ENCODE measurements at regions not wholly inside any gene's neighbourhood (a gene's known extent, or its start where the extent isn't known, plus 50 kb on each side); places are given as distances from the start of the nearest gene placed in this dataset.
"Not testable (repeated sequence)": the region's sequence is repeated elsewhere in the genome, so short reads cannot be mapped to it uniquely, and the experiment has no call there.

DNA sequence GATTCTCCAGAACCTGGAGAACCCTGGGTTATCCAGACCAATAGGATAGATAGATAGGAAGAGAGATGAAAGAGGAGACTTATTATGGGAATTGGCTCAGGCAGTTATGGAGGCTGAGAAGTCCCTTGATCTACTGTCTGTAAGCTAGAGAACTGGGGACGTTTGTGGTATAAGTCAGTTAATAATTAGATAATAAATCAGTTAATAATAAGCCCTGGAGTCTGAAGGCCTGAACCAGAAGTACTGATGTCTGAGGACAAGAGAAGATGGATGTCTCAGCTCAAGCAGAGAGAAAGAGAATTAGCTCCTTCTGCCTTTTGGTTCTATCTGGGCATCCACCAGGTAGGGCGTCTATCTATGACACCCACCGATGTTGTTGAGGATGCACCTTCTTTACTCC lies 72.9 kb upstream of the SLC22A23 start:
- H3K4me3 Mint-ChIP-seq: no peak overlapping the region
- H3K27ac Mint-ChIP-seq (ENCODE audit: unreplicated experiment): no peak overlapping the region
- no peaks in the 10 kb centered on the region for H3K27me3 Mint-ChIP-seq (ENCODE audit: low read depth)
- DNase-seq (ENCODE audit: low read depth, low spot score): no peak
- H3K36me3 Mint-ChIP-seq (ENCODE audit: low read depth): no peaks in the 10 kb centered on the region
- H3K4me1 Mint-ChIP-seq: no peaks in the 10 kb centered on the region
- TF ChIP-seq, protein P1, sequence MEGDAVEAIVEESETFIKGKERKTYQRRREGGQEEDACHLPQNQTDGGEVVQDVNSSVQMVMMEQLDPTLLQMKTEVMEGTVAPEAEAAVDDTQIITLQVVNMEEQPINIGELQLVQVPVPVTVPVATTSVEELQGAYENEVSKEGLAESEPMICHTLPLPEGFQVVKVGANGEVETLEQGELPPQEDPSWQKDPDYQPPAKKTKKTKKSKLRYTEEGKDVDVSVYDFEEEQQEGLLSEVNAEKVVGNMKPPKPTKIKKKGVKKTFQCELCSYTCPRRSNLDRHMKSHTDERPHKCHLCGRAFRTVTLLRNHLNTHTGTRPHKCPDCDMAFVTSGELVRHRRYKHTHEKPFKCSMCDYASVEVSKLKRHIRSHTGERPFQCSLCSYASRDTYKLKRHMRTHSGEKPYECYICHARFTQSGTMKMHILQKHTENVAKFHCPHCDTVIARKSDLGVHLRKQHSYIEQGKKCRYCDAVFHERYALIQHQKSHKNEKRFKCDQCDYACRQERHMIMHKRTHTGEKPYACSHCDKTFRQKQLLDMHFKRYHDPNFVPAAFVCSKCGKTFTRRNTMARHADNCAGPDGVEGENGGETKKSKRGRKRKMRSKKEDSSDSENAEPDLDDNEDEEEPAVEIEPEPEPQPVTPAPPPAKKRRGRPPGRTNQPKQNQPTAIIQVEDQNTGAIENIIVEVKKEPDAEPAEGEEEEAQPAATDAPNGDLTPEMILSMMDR (conservative IDR thresholded peaks at IDR 0.05): no peak
- H3K9me3 Mint-ChIP-seq: no peaks in the 10 kb centered on the region

DNA sequence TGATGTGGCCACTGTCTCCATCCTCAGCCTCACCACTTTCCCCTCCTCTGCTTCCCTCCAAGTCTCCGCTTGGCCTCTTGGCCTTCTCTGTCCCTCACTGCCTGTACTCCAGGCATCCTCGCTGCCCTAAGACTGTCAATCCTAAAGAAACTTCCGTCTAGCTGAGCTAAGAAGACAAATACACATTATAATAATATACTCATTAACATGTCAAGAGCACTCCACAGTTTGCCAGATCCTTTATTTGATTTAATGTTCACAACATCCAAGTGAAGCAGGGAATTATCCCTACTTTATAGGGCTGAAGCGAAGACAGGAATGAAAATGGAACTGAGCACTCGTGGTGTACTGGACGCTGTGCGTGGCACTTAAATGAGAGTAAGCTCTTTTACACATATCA lies 72.4 kb upstream of the SLC22A23 start:
- H3K27me3 Mint-ChIP-seq (ENCODE audit: low read depth): no peaks in the 10 kb centered on the region
- no peaks in the 10 kb centered on the region for H3K9me3 Mint-ChIP-seq
- TF ChIP-seq, protein P1 (conservative IDR thresholded peaks at IDR 0.05): no peak
- DNase-seq (ENCODE audit: low read depth, low spot score): no peak
- peaks cover 4% of the 10 kb centered on the region for H3K4me1 Mint-ChIP-seq
- no peak overlapping the region for H3K27ac Mint-ChIP-seq (ENCODE audit: unreplicated experiment)
- no peaks in the 10 kb centered on the region for H3K36me3 Mint-ChIP-seq (ENCODE audit: low read depth)
- no peak overlapping the region for H3K4me3 Mint-ChIP-seq

DNA sequence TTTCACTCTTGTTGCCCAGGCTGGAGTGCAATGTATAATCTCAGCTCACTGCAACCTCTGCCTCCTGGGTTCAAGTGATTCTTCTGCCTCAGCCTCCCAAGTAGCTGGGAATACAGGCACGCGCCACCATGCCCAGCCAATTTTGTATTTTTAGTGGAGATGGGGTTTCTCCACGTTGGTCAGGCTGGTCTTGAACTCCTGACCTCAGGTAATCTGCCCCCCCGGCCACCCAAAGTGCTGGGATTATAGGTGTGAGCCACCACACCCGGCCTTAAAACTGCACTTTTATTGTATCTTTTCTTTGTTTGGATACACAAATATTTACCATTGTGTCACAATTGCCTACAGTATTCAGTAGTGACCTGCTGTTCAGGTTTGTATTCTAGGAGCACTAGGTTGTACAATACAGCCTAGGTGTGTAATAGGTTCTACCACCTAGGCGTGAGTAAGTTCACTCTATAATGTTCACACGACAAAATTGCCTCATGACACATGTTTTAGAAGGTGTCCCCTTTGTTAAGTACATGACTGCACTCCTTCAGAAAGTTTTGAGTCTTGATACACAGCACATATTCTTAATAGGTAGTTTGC lies 71.3 kb upstream of the SLC22A23 start:
- H3K4me3 Mint-ChIP-seq; H3K9me3 Mint-ChIP-seq; H3K36me3 Mint-ChIP-seq (ENCODE audit: low read depth); H3K27me3 Mint-ChIP-seq (ENCODE audit: low read depth); DNase-seq (ENCODE audit: low read depth, low spot score); H3K27ac Mint-ChIP-seq (ENCODE audit: unreplicated experiment): not testable (repeated sequence)
- peaks cover 13% of the 10 kb centered on the region for H3K4me1 Mint-ChIP-seq

DNA sequence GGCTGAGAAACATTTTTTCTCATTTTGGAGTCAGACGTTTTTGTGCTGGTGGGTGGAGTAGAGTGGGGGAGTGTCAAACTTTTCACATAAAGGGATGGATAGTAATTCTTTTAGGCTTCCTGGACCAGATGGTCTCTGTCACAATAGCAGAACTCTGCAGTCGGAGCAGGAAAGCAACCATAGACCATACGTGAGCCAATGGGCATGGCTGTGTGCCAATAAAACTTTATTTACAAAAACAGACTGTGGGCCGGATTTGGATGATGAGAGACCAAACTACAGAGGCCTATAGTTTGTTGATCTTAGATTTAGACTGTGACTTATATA lies 70.8 kb upstream of the SLC22A23 start:
- Mint-ChIP-seq H3K4me1 (peaks cover 13% of the 10 kb centered on the region), H3K27me3 (ENCODE audit: low read depth) (no peaks in the 10 kb centered on the region), H3K27ac (ENCODE audit: unreplicated experiment) (no peak overlapping the region), H3K36me3 (ENCODE audit: low read depth) (no peaks in the 10 kb centered on the region), H3K9me3 (no peaks in the 10 kb centered on the region), H3K4me3 (no peak overlapping the region)
- no peak for DNase-seq (ENCODE audit: low read depth, low spot score)
- TF ChIP-seq, protein P1 (conservative IDR thresholded peaks at IDR 0.05): no peak

DNA sequence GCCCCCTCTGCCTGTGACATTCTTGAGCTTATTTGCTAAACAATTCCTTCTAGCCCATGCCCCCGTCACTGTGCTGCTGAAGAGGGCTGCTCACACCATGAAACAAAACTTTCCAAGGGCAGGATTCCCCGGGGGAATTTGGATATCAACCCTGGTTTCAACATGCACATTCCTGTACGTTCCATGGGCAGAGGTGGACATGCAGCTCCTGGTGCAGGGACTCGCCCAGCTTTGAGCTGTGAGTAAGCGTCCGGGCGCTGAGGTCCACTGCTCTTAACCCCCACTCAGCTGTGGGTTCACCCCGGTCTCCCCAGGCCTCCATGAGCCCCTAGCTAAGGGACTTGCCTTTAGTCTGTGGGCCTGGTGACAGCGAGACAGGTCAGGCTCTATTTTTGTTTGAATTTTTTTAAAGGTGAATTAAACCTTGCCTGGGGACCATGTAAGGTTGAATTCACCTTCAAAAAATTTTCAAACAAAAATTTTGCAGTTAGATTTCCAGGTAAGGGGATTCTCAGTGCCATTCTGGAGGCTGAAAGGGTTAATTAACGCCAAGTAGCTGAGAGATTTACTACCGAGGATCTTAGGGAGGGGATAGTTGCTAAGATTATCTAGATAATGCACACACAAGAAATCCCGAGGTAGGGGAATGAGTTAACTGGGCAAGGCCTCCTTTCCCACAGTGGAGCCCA lies 70.3 kb upstream of the SLC22A23 start:
- no peak overlapping the region for H3K27ac Mint-ChIP-seq (ENCODE audit: unreplicated experiment)
- TF ChIP-seq, protein P1 (conservative IDR thresholded peaks at IDR 0.05): no peak
- no peaks in the 10 kb centered on the region for H3K9me3 Mint-ChIP-seq
- H3K36me3 Mint-ChIP-seq (ENCODE audit: low read depth): no peaks in the 10 kb centered on the region
- no peak for DNase-seq (ENCODE audit: low read depth, low spot score)
- H3K4me3 Mint-ChIP-seq: no peak overlapping the region
- no peaks in the 10 kb centered on the region for H3K27me3 Mint-ChIP-seq (ENCODE audit: low read depth)
- peaks cover 17% of the 10 kb centered on the region for H3K4me1 Mint-ChIP-seq

DNA sequence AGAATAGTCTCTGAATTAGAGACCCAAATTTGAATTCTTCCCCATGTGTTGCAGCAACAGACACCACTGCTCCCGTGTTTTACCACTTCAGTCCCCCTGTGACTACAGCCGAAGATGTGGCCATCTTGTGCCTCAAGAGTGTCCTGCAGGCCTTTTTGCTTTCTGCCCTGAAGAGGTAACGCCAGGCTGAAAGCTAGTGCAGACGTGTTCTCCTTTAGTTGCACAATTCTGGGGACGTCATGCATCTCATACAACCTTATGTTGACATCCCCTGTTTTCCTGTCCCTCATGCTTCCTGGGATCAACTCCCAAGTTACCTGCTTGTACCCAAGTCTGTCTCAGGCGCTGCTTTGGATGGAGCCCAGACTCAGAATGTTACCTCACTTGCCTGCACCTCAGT lies 69.1 kb upstream of the SLC22A23 start:
- H3K27me3 Mint-ChIP-seq (ENCODE audit: low read depth): no peaks in the 10 kb centered on the region
- H3K4me1 Mint-ChIP-seq: peaks cover 18% of the 10 kb centered on the region
- H3K27ac Mint-ChIP-seq (ENCODE audit: unreplicated experiment): no peak overlapping the region
- H3K36me3 Mint-ChIP-seq (ENCODE audit: low read depth): no peaks in the 10 kb centered on the region
- no peaks in the 10 kb centered on the region for H3K9me3 Mint-ChIP-seq
- TF ChIP-seq, protein P1 (conservative IDR thresholded peaks at IDR 0.05): no peak
- H3K4me3 Mint-ChIP-seq: no peak overlapping the region
- DNase-seq (ENCODE audit: low read depth, low spot score): no peak
